Activated B cell treated with CpG ODN at 0.5 μM for 24 hours (primary cell): ENCODE measurements at regions not wholly inside any gene's neighbourhood (a gene's known extent, or its start where the extent isn't known, plus 50 kb on each side); places are given as distances from the start of the nearest gene placed in this dataset.

Source experiments
- ATAC-seq: fragments of 200-7000 bp; cut with Tn5 transposase; one replicate; pipeline ENCODE4 v1.10.0; 2021; ENCODE audit warnings: low read depth, mild to moderate bottlenecking, moderate library complexity
- CTCF ChIA-PET: fragments of 350-600 bp; sonication (Branson Sonifier 250); formaldehyde crosslinking; loops from one replicate; lab custom pipeline; 2021; ENCODE audit warnings: antibody characterized with exemption; lab: Charles Lee
- POLR2A ChIA-PET: fragments of 350-600 bp; sonication (Branson Sonifier 250); formaldehyde crosslinking; loops from one replicate; lab custom pipeline; 2021; ENCODE audit warnings: antibody characterized with exemption; lab: Charles Lee
- DNase-seq: peaks from one replicate; pipeline ENCODE4 v3.0.0; 2022
- H3K27ac Mint-ChIP-seq: one replicate; pipeline ENCODE4 v1.8.0; 2020; ENCODE audit warnings: mixed read lengths
- H3K27me3 Mint-ChIP-seq: one replicate; pipeline ENCODE4 v1.8.0; 2021; ENCODE audit warnings: mixed read lengths
- H3K36me3 Mint-ChIP-seq: one replicate; pipeline ENCODE4 v1.8.0; 2021; ENCODE audit warnings: low read depth, mixed read lengths
- H3K4me1 Mint-ChIP-seq: one replicate; pipeline ENCODE4 v1.8.0; 2021; ENCODE audit warnings: mixed read lengths
- H3K4me3 Mint-ChIP-seq: one replicate; pipeline ENCODE4 v1.8.0; 2020; ENCODE audit warnings: mild to moderate bottlenecking, mixed read lengths
- H3K9me3 Mint-ChIP-seq: one replicate; pipeline ENCODE4 v1.8.0; 2020; ENCODE audit warnings: mixed read lengths
- intact Hi-C: fragments of 100-400 bp; cut with micrococcal nuclease; formaldehyde crosslinking; loops from one replicate; pipeline ENCODE4 v1.15.1; 2024
- TF ChIP-seq, protein P1 (sequence below): fragments of 200-600 bp; IDR thresholded peaks from one replicate; pipeline ENCODE4 v1.8.0; 2022; ENCODE audit warnings: antibody characterized with exemption, mild to moderate bottlenecking

DNA sequence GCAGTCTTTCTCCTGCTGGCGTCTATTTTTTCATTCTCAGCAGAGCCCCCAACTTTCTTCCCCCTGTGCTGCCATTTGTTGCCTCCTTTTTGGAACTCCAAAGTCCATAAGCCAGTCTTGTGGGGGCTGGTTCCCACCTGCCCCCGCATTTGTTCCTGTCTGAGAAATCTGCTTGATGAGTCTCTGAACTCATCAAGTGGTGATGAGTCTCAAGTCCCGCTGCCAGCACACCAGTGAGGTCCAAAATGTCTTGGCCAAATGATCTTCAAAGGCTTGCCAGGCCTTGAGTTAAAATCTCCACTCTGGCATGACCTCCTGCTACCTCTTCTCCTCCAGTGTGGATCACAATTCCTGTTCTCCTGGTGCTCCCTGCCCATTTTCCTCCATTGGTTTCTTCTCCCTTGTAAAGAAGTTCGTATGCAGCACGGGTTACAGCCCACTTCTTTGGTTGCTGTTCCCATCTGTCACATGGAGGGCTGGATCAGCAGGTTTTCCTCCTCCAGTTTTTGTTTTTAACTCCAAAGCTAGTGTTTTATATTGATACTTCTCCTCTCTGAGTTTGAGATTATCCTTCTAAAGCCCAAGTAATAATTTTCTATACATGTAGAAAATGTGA lies 72.7 kb upstream of the LIMCH1 start:
- no peak for ATAC-seq
- Mint-ChIP-seq H3K27me3 (no peaks in the 10 kb centered on the region), H3K4me1 (no peaks in the 10 kb centered on the region), H3K36me3 (no peaks in the 10 kb centered on the region), H3K4me3 (no peak overlapping the region), H3K9me3 (no peaks in the 10 kb centered on the region), H3K27ac (no peak overlapping the region)
- no peak for DNase-seq
- ChIA-PET POLR2A (no interaction called here), CTCF (no interaction called here)
- TF ChIP-seq, protein P1, sequence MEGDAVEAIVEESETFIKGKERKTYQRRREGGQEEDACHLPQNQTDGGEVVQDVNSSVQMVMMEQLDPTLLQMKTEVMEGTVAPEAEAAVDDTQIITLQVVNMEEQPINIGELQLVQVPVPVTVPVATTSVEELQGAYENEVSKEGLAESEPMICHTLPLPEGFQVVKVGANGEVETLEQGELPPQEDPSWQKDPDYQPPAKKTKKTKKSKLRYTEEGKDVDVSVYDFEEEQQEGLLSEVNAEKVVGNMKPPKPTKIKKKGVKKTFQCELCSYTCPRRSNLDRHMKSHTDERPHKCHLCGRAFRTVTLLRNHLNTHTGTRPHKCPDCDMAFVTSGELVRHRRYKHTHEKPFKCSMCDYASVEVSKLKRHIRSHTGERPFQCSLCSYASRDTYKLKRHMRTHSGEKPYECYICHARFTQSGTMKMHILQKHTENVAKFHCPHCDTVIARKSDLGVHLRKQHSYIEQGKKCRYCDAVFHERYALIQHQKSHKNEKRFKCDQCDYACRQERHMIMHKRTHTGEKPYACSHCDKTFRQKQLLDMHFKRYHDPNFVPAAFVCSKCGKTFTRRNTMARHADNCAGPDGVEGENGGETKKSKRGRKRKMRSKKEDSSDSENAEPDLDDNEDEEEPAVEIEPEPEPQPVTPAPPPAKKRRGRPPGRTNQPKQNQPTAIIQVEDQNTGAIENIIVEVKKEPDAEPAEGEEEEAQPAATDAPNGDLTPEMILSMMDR = no peak
- intact Hi-C loops = no loop called here

DNA sequence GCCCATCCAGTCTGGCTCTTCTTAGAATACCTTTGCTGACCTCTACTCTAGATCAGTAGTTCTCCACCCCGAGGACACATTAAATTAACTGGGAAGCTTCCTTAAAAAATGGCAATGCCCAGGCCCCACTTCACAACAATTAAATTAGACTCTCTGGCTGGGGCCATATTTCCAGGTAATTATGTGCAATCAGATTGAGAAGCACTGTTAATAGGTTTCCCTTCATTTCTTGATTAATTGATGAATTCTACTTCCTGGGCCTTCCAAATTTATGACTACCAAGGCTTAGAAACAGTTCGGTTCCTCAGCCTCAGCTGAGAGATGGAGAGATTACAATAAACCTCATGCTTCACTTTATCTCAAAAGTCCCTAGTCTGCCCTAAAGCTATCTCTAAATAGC lies 71.7 kb upstream of the LIMCH1 start:
- CTCF ChIA-PET = no interaction called here

DNA sequence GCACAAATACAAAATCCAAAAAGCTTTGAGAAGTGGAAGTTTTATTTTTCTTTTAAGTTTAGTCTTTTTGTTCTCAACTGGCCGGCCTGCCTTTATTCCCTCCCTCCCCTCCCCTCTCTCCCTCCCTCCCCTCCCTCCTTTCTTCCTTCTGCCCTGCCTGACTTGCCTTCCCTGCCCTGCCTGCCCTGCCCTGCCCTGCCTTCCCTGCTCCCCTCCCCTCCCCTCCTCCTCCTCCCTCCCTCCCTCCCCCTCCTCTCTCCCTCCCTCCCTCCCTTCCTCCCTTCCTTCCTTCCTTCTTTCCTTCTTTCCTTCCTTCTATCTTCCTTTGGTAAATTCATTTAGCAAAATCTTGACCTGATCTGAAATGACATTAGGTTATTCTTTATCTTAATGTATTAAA lies 69.8 kb upstream of the LIMCH1 start:
- TF ChIP-seq, protein P1 = no peak
- no peak for DNase-seq
- H3K27me3 Mint-ChIP-seq = no peaks in the 10 kb centered on the region
- no peaks in the 10 kb centered on the region for H3K9me3 Mint-ChIP-seq
- H3K36me3 Mint-ChIP-seq = no peaks in the 10 kb centered on the region
- H3K4me3 Mint-ChIP-seq = no peak overlapping the region
- ATAC-seq = no peak
- ChIA-PET CTCF (no interaction called here), POLR2A (no interaction called here)
- H3K27ac Mint-ChIP-seq = no peak overlapping the region
- no peaks in the 10 kb centered on the region for H3K4me1 Mint-ChIP-seq
- intact Hi-C loops = no loop called here

More for the DNA sequence above, 71.7 kb upstream of the LIMCH1 start:
- Mint-ChIP-seq H3K36me3 (no peaks in the 10 kb centered on the region), H3K27me3 (no peaks in the 10 kb centered on the region), H3K4me3 (no peak overlapping the region), H3K9me3 (no peaks in the 10 kb centered on the region), H3K4me1 (no peaks in the 10 kb centered on the region), H3K27ac (no peak overlapping the region)
- TF ChIP-seq, protein P1 = no peak
- DNase-seq = no peak
- POLR2A ChIA-PET = no interaction called here
- ATAC-seq = no peak
- intact Hi-C loops = no loop called here

DNA sequence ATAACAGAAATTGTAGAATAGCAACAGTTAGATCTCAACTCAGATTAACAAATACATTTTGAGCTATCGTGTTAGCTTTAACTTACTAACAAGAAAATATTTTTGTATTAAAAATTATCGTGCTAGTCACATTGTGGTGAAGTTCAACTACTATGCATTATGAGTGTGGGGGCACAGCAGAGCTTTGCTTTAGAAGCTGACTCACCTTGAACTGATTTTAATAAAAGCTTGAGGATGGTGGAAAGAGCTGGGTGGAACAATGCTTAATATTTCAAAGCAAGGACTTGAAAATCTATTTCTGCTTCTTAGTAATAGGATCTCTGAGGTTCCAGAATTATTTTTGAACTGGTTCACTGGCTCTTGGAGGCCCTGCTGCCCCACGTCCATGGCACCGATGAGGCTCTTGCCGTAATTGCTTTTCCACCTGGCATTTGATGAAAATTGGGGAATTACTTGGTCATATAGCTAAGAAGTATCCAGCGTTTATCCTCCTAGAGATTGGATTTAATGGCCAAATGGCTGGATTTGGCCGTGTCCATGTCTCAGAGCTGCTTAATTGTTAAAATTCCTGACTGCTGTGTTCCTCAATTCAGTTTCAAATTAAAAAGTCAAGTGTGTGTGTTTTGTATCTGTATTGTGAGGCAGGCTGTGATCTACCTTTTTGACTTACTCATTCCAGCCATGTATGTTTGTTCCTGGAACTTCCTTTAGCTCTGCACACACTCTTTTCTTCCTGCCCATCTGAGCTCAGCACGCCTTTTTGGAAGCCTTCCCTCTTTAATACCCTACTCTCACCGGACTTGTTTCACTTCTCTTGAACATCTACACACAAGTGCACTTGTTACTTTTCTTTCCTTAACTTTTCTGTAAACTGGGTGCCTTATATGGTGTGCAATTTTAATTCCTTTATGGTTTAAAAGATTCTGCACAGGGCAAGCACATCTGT lies 66.6 kb upstream of the LIMCH1 start:
- no peaks in the 10 kb centered on the region for H3K27me3 Mint-ChIP-seq
- no peak for ATAC-seq
- intact Hi-C loops = no loop called here
- H3K27ac Mint-ChIP-seq = no peak overlapping the region
- H3K4me3 Mint-ChIP-seq = no peak overlapping the region
- ChIA-PET CTCF (no interaction called here), POLR2A (no interaction called here)
- TF ChIP-seq, protein P1 = no peak
- no peaks in the 10 kb centered on the region for H3K36me3 Mint-ChIP-seq
- H3K4me1 Mint-ChIP-seq = no peaks in the 10 kb centered on the region
- DNase-seq = no peak
- H3K9me3 Mint-ChIP-seq = no peaks in the 10 kb centered on the region

DNA sequence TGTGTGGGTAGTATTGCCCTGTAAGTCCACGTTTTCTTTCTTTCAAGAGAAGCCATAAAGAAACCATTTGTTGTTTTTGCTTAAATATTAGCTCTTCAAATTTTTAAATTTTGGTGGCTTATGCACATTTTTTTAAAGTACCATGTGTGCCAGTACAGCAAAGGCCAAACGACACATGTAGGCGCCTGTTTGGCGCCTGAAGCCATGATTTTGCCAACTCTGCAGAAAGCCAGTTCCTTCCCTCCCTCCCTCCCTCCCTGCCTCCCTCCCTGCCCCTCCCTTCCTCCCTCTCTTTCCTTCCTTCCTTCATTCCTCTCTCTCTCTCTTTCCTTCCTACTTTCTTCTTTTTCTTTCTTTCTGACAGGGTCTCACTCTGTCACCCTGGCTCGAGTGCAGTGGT lies 65.9 kb upstream of the LIMCH1 start:
- no peak for ATAC-seq
- Mint-ChIP-seq H3K27ac (no peak overlapping the region), H3K9me3 (no peaks in the 10 kb centered on the region), H3K4me3 (no peak overlapping the region), H3K27me3 (no peaks in the 10 kb centered on the region), H3K36me3 (no peaks in the 10 kb centered on the region), H3K4me1 (no peaks in the 10 kb centered on the region)
- ChIA-PET CTCF (no interaction called here), POLR2A (no interaction called here)
- TF ChIP-seq, protein P1 = no peak
- no peak for DNase-seq
- intact Hi-C loops = no loop called here
